SK-N-SH treated with all-trans-retinoic acid at 6 μM for 48 hours (cell line): ENCODE measurements at regions not wholly inside any gene's neighbourhood (a gene's known extent, or its start where the extent isn't known, plus 50 kb on each side); places are given as distances from the start of the nearest gene placed in this dataset.

ENCODE experiments used
- ATAC-seq: fragments of 200-7000 bp; cut with Tn5 transposase; 3 replicates; pipeline ENCODE4 v1.9.1; 2020; ENCODE audit warnings: mild to moderate bottlenecking, moderate library complexity
- ARNTL ChIP-seq: fragments of 450-650 bp; formaldehyde crosslinking; IDR thresholded peaks from 2 replicates; pipeline ENCODE4 v1.5.0; 2020; ENCODE audit warnings: low read depth, mild to moderate bottlenecking, moderate library complexity, borderline replicate concordance
- BACH2 ChIP-seq: fragments of 250-450 bp; sonication (Bioruptor Pico); IDR thresholded peaks from 2 replicates; pipeline ENCODE4 v1.9.0; 2021; ENCODE audit warnings: mild to moderate bottlenecking, borderline replicate concordance
- CSDC2 ChIP-seq: fragments of 250-450 bp; sonication (Bioruptor Pico); IDR thresholded peaks from 2 replicates; pipeline ENCODE4 v1.5.0; 2020; ENCODE audit warnings: mild to moderate bottlenecking, moderate library complexity
- ESRRG ChIP-seq: fragments of 250-450 bp; sonication (Bioruptor Pico); IDR thresholded peaks from 2 replicates; pipeline ENCODE4 v1.6.1; 2021; ENCODE audit warnings: mild to moderate bottlenecking
- GLIS3 ChIP-seq: fragments of 250-450 bp; sonication (Bioruptor Pico); IDR thresholded peaks from 2 replicates; pipeline ENCODE4 v1.5.0; 2020; ENCODE audit warnings: mild to moderate bottlenecking, moderate library complexity
- ISL1 ChIP-seq: fragments of 250-450 bp; sonication (Bioruptor Pico); IDR thresholded peaks from 2 replicates; pipeline ENCODE4 v2.1.2; 2022; ENCODE audit warnings: mild to moderate bottlenecking, moderate library complexity
- OSR1 ChIP-seq: fragments of 250-450 bp; sonication (Bioruptor Pico); IDR thresholded peaks from 2 replicates; pipeline ENCODE4 v1.8.0; 2022; ENCODE audit warnings: moderate library complexity, mild to moderate bottlenecking, inconsistent platforms
- PPARA ChIP-seq: fragments of 250-450 bp; sonication (Bioruptor Pico); IDR thresholded peaks from 2 replicates; pipeline ENCODE4 v1.5.0; 2020; ENCODE audit warnings: mild to moderate bottlenecking, borderline replicate concordance
- RARB ChIP-seq: fragments of 250-450 bp; sonication (Bioruptor Pico); IDR thresholded peaks from 2 replicates; pipeline ENCODE4 v1.8.0; 2021; ENCODE audit warnings: mild to moderate bottlenecking, moderate library complexity
- SNAI2 ChIP-seq: fragments of 250-450 bp; sonication (Bioruptor Pico); IDR thresholded peaks from 2 replicates; pipeline ENCODE4 v1.5.0; 2020; ENCODE audit warnings: mild to moderate bottlenecking, moderate library complexity
- TCF4 ChIP-seq: fragments of 250-450 bp; sonication (Bioruptor Pico); IDR thresholded peaks from 2 replicates; pipeline ENCODE4 v1.8.0; 2021; ENCODE audit warnings: mild to moderate bottlenecking, moderate library complexity, borderline replicate concordance
- TOX ChIP-seq: fragments of 250-450 bp; sonication (Bioruptor Pico); IDR thresholded peaks from 2 replicates; pipeline ENCODE4 v1.8.0; 2021; ENCODE audit warnings: mild to moderate bottlenecking, moderate library complexity, borderline replicate concordance
- ZC3H10 ChIP-seq: fragments of 250-450 bp; sonication (Bioruptor Pico); IDR thresholded peaks from 2 replicates; pipeline ENCODE4 v1.5.1; 2021; ENCODE audit warnings: mild to moderate bottlenecking, moderate library complexity
- ZFP30 ChIP-seq: fragments of 450-650 bp; formaldehyde crosslinking; IDR thresholded peaks from 2 replicates; pipeline ENCODE4 v1.5.0; 2022; ENCODE audit warnings: mild to moderate bottlenecking, moderate library complexity
- ZNF565 ChIP-seq: fragments of 450-650 bp; formaldehyde crosslinking; conservative IDR thresholded peaks from 2 replicates; pipeline ENCODE4 v1.5.0; 2020; ENCODE audit warnings: low read depth, mild to moderate bottlenecking, moderate library complexity
- ZNF70 ChIP-seq: fragments of 450-650 bp; formaldehyde crosslinking; IDR thresholded peaks from 2 replicates; pipeline ENCODE4 v1.5.0; 2020; ENCODE audit warnings: mild to moderate bottlenecking, moderate library complexity
- ZNF8 ChIP-seq: fragments of 450-650 bp; formaldehyde crosslinking; IDR thresholded peaks from 2 replicates; pipeline ENCODE4 v1.5.0; 2020; ENCODE audit warnings: mild to moderate bottlenecking, moderate library complexity
- TF ChIP-seq, protein P1 (sequence below): fragments of 250-450 bp; sonication (Bioruptor Pico); IDR thresholded peaks from 2 replicates; pipeline ENCODE4 v1.8.0; 2021; ENCODE audit warnings: low read depth, mild to moderate bottlenecking, moderate library complexity, borderline replicate concordance
- TF ChIP-seq, protein P2 (sequence below): fragments of 250-450 bp; sonication (Bioruptor Pico); IDR thresholded peaks from 2 replicates; pipeline ENCODE4 v1.5.1; 2021; ENCODE audit warnings: mild to moderate bottlenecking, moderate library complexity
- TF ChIP-seq, protein P3 (sequence below): fragments of 250-450 bp; sonication (Bioruptor Pico); IDR thresholded peaks from 2 replicates; pipeline ENCODE4 v1.5.0; 2020; ENCODE audit warnings: mild to moderate bottlenecking, moderate library complexity
- TF ChIP-seq, protein P4 (sequence below): fragments of 250-450 bp; sonication (Bioruptor Pico); IDR thresholded peaks from 2 replicates; pipeline ENCODE4 v1.5.1; 2020; ENCODE audit warnings: low read depth, mild to moderate bottlenecking, moderate library complexity

DNA sequence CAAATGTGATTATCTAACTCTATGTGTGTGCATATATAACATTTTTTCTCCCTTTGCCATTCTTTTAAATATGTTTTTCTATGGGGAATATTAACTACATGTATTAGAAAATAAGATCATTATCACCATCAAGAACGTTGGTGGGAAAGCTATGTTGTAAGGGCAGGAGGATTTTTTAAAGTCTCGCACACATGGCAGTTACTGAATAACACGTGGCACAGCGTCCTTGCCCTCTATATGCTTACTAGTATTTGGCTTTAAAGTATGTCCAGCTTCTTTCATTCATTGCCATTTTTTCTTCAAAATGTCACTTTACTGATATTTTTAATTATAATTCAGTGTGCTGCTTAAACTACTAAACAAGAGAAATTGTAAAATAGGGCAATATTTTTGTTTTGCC, 944.3 kb downstream of the SOCS6 start:
- TF ChIP-seq GLIS3 (no peak), ZNF8 (CRISPR knock-in tag) (no peak), ARNTL (CRISPR knock-in tag) (no peak), CSDC2 (CRISPR knock-in tag) (no peak), RARB (CRISPR knock-in tag) (no peak), ZC3H10 (no peak), OSR1 (CRISPR knock-in tag) (no peak), ZFP30 (CRISPR knock-in tag) (no peak), ESRRG (CRISPR knock-in tag) (no peak), BACH2 (no peak), SNAI2 (CRISPR knock-in tag) (no peak), ISL1 (CRISPR knock-in tag) (no peak), TOX (no peak), TCF4 (CRISPR knock-in tag) (no peak), ZNF70 (CRISPR knock-in tag) (no peak), ZNF565 (CRISPR knock-in tag) (no peak)
- TF ChIP-seq, protein P1, sequence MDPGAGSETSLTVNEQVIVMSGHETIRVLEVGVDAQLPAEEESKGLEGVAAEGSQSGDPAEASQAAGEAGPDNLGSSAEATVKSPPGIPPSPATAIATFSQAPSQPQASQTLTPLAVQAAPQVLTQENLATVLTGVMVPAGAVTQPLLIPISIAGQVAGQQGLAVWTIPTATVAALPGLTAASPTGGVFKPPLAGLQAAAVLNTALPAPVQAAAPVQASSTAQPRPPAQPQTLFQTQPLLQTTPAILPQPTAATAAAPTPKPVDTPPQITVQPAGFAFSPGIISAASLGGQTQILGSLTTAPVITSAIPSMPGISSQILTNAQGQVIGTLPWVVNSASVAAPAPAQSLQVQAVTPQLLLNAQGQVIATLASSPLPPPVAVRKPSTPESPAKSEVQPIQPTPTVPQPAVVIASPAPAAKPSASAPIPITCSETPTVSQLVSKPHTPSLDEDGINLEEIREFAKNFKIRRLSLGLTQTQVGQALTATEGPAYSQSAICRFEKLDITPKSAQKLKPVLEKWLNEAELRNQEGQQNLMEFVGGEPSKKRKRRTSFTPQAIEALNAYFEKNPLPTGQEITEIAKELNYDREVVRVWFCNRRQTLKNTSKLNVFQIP (CRISPR knock-in tag) = no peak
- TF ChIP-seq, protein P2, sequence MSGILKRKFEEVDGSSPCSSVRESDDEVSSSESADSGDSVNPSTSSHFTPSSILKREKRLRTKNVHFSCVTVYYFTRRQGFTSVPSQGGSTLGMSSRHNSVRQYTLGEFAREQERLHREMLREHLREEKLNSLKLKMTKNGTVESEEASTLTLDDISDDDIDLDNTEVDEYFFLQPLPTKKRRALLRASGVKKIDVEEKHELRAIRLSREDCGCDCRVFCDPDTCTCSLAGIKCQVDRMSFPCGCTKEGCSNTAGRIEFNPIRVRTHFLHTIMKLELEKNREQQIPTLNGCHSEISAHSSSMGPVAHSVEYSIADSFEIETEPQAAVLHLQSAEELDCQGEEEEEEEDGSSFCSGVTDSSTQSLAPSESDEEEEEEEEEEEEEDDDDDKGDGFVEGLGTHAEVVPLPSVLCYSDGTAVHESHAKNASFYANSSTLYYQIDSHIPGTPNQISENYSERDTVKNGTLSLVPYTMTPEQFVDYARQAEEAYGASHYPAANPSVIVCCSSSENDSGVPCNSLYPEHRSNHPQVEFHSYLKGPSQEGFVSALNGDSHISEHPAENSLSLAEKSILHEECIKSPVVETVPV = no peak
- TF ChIP-seq, protein P3, sequence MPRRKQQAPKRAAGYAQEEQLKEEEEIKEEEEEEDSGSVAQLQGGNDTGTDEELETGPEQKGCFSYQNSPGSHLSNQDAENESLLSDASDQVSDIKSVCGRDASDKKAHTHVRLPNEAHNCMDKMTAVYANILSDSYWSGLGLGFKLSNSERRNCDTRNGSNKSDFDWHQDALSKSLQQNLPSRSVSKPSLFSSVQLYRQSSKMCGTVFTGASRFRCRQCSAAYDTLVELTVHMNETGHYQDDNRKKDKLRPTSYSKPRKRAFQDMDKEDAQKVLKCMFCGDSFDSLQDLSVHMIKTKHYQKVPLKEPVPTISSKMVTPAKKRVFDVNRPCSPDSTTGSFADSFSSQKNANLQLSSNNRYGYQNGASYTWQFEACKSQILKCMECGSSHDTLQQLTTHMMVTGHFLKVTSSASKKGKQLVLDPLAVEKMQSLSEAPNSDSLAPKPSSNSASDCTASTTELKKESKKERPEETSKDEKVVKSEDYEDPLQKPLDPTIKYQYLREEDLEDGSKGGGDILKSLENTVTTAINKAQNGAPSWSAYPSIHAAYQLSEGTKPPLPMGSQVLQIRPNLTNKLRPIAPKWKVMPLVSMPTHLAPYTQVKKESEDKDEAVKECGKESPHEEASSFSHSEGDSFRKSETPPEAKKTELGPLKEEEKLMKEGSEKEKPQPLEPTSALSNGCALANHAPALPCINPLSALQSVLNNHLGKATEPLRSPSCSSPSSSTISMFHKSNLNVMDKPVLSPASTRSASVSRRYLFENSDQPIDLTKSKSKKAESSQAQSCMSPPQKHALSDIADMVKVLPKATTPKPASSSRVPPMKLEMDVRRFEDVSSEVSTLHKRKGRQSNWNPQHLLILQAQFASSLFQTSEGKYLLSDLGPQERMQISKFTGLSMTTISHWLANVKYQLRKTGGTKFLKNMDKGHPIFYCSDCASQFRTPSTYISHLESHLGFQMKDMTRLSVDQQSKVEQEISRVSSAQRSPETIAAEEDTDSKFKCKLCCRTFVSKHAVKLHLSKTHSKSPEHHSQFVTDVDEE = no peak
- TF ChIP-seq, all 23 proteins: peak for 0
- no peak for ATAC-seq

DNA sequence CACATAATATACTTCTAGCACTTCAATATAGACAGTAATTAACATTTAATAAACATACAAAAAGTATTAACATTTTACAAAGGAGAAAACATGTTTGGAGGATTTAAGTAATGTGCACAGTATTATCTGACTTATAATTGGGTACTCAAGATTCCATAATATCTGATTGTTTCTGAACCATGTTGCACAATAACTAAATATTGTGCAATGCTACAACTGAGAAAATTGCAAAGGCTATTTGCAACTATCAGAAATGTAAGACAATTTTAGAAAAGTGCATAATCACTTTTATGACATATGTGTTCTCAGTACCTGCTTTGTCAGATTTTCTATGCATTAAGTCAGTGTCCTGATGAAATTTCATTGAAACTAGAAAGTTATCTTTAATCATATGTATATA, 934.6 kb downstream of the SOCS6 start:
- TF ChIP-seq OSR1 (CRISPR knock-in tag) (no peak), ZC3H10 (no peak), ZFP30 (CRISPR knock-in tag) (no peak), CSDC2 (CRISPR knock-in tag) (no peak), ARNTL (CRISPR knock-in tag) (no peak), ZNF70 (CRISPR knock-in tag) (no peak), PPARA (CRISPR knock-in tag) (no peak), SNAI2 (CRISPR knock-in tag) (no peak), ZNF565 (CRISPR knock-in tag) (no peak), ISL1 (CRISPR knock-in tag) (no peak)
- TF ChIP-seq, protein P1 (CRISPR knock-in tag) = no peak
- TF ChIP-seq, protein P2 = no peak
- TF ChIP-seq, protein P4, sequence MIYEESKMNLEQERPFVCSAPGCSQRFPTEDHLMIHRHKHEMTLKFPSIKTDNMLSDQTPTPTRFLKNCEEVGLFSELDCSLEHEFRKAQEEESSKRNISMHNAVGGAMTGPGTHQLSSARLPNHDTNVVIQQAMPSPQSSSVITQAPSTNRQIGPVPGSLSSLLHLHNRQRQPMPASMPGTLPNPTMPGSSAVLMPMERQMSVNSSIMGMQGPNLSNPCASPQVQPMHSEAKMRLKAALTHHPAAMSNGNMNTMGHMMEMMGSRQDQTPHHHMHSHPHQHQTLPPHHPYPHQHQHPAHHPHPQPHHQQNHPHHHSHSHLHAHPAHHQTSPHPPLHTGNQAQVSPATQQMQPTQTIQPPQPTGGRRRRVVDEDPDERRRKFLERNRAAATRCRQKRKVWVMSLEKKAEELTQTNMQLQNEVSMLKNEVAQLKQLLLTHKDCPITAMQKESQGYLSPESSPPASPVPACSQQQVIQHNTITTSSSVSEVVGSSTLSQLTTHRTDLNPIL = no peak
- ATAC-seq = no peak
